ENCODE measurements at regions not wholly inside any gene's neighbourhood (a gene's known extent, or its start where the extent isn't known, plus 50 kb on each side); places are given as distances from the start of the nearest gene placed in this dataset.

DNA sequence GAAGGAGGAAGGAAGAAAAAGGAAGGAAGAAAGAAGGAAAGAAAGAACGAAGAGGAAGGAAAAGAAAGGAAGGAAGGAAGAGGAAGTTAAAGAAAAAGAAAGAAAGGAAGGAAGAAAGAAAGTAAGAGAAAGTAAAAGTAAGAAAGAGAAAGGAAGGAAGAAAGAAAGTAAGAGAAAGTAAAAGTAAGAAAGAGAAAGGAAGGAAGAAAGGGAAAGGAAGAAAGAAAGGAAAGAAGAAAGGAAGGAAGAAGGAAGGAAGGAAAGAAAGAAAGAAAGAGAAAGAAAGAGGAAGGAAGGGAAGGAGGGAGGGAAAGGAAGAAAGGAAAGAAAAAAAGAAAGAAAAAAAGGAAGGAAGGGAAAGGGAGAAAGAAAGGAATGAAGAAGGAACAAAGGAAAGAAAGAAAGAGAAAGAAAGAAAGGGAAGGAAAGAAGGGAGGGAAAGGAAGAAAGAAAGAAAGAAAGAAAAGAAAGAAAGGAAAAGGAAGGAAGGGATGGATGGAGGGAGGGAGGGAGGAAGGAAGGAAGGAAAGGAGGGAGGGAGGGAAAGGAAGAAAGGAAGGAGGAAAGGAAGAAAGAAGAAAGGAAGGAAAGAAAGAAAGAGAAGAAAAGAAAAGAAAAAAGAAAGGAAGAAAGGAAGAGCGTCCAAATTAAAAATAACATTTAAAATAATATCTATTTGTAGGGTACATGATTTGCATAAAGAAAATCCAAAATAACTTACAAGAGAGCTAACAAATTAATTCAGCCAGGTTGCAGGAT, 827.9 kb downstream of the TSN start:
- no peak for DNase-seq

DNA sequence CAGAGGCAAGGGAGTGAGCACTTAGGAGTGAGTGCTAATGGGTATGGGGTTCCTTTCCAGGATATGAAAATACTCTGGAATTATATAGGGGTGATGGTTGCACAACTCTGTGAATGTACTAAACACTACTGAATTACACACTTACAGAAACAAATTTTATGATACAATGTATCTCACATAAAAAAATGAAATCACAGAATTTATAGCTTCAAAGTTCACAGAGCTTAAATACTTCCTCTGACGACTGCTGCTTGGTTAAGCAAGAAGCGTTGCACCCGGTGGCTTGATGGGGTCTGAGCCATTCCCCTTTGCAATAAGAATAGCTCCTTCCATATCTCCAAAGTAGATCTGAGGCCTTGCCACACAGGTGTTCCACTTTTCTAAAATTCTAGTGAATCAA, 835.1 kb downstream of the TSN start:
- DNase-seq: no peak

DNA sequence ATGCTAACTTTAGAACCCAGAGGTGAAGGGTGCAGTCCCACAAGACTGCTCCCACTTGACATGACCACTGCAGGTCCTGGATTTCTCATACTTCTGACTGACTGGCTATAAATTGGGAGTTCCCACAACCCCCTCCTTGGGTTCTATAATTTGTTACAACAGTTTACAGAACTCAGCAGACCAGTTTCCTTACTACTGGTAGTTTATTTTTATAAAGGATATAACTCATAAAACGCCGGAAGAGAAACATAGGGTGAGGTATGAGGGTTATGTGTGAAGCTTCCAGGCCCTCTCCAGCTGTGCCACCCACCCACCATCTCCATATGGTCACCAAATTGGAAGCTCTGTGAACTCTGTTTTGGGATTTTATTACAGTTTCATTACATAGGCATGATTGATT, 839.6 kb downstream of the TSN start:
- no peak for DNase-seq

DNA sequence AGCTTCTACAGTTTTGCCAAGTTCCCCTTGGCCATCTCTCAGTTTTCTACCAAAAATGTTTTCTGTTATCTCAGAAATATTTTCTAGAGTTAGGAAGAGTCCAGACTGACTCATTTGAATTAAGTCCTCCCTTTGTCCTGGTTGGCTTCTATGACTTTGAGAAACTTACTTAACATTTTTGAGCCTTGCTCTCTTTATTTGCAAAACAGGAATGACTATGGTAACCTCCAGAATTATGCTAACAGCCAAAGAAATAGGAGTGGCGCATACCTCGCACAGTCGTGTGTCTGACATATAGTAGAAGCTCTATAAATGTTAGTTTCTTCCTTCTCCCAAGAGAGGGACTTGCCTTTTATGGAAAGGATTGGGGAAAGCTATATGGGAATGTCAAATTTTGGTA, 841.1 kb downstream of the TSN start:
- no peak for DNase-seq

DNA sequence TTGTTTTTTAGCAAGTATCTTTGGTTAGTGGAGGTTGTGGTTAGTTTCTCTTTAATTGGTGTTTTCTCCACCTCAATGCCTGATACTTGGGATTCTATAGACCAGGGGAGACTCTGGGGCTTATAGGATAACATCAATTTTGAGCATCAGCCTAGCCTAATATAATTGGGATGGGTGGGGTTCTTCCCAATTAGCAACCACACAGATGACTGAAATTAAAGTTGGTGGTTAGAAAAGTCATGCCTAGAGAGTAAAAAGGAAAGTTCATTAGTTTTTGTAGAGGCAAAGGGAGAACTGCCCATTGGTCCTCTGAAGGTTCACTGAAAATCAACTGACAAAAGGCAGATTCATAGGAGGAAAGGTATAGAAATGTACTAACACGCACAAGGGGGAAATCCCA, 843.3 kb downstream of the TSN start:
- no peak for DNase-seq

DNA sequence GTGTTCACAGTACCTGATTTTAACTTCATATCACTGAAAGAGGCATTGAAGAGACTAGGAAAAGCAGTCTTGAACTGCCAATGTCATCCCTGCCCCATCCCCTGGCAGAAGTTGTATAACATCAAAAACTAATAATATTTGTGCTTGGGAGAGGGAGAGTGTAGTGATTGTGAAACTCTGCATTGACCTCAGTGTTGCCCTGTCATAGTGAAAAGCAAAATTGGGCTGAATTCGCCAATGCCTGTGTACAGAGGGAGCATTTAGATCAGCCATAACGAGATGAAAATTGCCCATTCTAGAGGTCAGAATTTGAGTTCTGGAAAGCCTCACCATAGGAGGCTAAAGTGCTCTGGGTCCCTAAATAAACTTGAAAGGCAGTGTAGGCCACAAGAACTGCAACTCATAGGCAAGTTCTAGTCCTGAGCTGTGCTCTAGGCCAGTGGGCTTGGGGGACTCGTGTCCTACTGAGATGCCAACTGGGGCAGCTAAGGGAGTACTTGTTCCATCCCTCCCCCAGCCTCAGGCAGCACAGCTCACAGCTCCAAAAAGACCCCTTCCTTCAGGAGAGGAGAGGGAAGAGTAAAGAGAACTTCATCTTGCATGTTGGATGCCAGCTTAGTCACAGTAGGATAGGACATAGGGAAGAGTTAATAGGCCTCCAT, 855.6 kb downstream of the TSN start:
- DNase-seq: no peak

DNA sequence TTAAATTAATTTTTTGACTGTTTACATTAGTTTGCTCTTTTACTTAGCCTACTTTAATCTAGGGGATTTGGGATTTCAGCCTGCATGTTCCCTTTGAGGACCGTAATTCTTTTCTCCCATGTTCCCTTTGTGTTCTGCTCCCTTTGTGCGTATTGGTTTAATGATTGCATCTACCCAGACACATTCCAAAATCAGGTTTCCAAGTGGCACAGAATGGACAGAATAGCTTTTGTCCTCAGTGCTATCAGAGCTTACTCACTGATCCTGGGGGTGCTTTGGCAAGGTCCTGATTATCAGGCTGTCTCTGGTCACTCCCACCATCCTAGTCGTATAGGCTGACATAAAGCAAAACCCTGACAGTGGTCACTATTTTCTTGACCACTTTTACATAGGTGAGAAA, 867.5 kb downstream of the TSN start:
- DNase-seq: no peak

DNA sequence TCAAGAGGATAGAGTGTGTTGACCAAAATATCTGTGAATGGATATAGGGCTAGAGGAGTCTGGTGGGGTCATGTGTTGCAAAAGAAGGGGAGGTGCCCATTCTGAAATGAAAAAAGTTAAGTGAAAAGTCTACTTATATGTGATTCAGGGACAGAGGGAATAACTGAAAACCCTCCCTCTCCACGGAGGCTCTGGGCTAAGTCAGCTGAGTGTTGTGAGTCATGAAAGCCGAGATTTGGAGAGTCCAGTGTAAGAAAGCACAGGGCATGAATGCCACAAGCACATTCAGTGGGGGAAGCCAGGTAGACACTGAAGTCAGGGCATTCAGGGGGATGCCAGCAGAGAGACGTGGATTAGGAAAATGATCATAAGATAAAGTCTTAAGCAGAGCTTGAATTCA, 871.9 kb downstream of the TSN start:
- DNase-seq: no peak

DNA sequence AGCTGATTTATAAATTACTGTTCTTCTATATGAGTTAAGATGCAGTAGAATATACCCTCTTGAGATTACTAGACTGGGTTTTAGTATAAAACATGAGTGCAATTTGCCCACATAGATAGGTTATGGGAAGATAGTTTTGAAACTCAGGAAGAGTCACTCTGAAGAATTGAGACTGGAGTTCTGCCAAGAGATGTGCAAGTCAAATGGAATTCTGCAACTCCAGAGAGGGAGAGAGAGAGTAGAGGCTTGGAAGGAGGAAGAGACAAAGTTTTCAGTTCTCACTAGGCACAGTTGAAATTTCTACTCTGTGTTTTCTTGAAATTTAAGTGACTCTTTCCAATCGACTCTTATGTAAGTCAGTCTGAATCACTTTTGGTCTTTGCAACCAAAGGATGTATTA, 878.8 kb downstream of the TSN start:
- DNase-seq: no peak

DNA sequence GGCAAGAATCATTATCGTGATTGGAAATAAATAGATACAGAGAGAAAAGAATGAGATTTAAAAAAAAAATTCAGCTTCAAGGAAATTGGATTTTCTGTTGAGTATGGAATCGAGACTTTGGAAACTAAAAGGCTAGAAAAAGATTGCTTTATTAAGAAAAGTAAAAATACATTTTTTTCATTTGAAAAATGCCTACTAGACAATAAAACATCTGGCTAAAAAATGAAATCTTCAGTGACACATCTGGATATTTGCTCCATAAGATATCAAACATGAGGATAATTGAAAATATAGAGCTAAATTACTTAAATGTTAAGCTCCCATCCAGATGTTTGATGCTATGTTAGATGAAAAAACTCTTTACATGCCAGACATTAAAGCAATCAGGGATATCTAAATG, 879.5 kb downstream of the TSN start:
- DNase-seq: no peak

DNA sequence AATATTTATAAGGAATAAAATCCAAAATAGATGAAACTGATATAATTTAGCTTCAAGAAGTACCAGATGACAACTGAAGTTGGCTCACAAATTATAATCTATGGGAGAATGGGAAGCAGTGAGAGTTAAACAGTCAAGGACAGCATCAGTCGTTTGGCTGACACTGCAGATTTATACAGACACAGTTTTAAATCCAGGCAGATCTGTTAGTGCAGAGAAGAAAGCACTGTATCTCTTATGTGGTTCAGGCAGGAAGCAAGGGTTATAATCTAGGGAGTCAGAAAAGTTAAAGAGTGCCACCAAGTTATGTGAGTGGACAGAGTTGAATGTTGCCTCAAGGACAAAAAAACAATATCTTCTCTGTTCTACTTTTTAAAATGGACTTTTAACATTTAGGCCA, 880.2 kb downstream of the TSN start:
- no peak for DNase-seq

DNA sequence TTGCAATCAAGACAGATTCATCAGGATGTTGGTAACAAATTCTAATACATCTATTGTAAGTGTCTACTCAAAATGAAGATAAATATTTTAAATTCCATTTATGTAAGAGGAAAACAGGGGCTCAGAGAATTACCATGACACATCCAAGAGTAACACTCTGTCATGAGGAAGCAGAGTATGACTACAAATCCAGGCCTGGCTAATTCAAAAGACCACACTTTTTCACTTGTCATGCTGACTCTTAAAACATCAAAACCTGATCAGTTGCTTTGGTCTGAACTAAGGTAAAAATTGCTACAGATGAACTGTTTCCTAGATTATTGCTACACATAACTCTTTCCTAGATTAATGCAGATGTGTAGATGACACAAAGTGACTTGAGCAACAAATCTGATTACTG, 880.6 kb downstream of the TSN start:
- DNase-seq: no peak

DNA sequence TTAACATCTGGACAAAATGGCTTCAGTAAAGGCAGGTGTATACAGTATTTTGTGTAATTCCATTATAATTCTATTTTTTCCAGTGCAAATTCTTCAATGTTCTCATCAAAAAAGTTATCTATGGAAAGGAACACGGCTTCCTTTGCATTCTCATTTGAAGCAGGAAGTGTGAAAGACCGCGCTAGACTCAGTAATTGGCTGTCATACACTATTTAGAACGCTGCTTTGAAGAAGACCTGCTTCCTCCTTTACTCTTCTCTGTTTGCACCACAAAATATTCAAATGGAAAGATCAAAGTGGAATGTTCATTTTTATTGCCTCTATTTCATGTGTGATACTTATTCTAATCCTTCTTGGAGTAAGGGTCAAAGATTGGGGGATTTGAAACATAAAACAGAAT, 883.7 kb downstream of the TSN start:
- DNase-seq: no peak

DNA sequence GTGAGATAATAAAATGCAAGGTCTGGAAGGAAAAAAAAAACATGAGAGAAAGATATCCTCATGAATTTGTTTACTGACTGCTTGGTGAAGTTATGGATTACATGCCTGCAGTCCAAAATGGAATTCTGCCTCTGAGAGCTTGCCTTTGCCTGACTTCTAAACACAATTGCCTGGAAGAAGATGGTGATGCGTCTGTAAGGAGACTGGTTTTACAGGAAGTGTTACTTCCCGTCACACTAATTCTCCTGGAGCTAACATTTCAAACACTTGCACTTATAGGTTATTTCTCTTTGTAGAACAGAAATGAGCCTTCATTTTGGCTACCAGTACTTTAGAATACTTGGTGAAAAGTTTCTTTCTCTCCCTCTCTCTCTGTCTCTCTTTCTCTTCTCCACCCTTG, 884.3 kb downstream of the TSN start:
- DNase-seq: no peak

DNA sequence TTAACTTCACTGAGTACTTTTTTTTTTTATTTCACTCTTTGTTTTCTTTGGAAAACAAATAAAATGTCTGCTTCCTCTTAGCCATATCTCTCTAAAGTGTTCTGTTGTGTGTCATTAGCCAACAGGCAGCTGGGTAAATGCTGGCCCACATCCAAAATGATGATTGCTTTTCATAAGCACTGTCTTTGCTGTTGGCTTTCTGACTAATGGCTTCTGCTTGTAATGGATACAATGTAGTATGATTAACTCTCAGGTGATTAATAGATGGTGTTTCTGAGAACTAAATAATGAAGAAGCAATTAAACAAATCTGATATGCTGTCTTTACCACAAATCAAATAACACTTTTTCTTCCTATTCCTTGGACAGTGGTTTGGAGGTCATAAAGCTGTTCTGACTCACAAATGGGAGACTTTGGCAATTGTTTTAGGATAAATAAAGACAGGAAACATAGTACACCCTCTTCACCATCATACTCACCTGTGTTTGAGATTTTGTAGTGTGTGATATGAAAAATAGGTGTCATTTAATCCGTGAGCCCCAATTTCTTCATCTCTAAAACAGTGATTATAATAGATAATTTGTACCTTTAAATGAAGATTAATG, 888.4 kb downstream of the TSN start:
- peak; percentile 91 for DNase-seq

DNA sequence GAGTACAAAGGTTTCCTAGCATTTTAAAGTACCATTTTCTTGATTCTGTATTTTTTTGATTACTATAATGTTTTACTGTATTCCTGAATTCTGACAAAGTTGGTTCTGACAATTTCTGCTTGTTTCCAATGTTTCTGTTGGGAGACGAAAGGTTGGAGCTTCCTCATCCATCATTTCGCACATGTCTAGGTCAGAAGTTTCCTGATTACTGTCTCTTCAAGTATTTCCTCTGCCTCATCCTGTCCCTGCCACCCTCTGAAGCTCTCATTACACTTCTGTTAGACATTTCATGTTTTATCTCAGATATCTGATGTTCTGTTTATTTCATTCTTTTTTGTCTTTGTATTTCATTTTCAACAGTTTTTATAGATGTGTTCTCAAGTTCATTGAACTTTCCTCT, 895.8 kb downstream of the TSN start:
- no peak for DNase-seq

DNA sequence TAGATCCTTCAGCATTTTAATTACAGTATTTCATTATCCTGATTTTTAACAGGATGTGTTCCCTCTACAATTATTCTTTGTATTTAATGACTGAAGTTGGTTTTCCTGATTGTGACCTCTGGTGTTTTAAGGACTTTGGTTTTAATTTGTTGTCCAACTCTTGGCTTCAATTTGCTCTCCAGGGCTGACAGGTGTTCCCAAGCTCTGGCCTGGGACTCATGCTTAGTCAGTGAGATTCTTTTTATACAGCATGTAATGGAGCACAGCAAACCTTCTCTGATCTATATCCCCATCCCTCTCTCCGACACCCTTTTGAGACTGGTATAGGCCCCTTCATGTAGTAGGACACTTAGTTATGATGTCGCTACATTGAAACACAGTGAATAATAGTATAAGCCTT, 896.3 kb downstream of the TSN start:
- DNase-seq: no peak

DNA sequence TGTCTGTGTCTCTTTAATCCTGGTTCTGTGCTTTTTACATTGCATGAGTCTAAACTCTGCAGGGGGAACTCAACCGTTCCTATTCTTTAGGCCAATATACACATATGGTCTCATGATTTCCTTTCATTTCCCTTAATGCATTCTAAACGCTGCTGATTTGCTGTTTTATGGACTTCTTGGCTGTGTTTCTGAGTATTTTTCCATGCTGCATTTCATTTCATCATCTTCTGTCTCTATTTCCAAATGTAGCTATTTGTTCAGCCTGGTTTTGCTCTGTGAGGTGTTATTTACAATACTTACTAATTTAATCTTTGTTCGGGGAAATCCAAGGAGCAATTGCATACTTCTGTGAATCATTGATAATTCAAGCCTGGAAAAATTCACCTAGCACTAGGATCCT, 897.2 kb downstream of the TSN start:
- no peak for DNase-seq

DNA sequence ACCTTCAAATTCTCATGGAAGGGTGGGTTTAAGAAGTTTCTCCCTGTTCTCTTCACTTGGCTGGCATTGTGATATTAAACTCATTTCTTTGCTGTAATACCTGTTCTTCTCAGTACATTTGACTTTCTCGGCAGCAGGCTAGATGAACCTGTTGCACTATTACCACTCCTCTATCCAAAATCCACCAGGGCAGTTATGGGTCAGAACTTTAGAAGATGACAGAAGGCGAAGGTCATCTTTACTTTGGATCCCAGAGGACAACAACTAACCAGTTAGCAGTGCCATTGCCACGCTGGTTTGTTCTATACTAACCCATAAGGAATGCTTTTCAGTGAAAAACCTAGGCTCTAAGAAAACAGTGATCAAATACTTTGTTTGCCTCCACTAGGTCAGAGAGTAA, 901.0 kb downstream of the TSN start:
- no peak for DNase-seq

DNA sequence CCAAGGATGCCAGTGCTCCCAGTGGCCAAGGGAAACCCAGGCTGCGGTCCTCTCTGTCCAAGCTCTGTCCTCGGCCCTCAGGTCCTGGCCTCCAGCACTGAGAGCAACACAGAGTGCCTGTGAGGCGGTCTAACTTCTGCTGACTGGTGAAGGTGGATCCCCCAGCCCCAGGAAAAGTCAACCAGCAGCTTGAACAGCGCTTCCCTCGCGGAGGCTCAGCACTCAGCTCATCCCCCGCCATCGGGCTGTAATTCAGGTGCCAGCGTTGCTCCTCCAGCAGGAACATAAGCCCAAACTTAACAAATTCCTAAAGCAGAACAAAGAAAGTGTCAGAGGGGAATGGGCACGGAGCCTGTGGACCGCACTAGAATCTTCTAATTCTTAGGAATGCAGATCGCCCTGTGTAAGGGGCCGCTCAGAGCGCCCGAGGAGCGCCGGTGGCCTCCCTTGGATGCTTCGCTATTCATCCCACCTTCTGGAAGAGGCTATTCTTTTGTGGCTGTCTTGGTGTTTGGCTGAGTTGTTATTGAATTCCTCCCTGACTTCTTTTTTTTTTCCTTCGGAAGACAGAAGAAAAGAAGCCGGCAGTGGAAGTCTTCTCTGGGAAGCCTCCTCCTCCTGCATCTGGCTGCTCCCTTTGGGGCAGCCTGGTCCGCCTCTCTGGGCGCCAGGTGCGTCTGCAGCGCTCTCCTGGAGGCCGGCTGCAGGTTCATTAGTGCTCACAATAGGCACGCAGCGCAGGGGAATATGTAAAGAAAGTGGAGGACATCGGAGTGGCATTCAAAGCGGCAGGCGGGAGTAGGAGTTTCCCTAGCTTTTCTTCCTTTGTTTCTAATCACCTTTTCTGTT, 905.6 kb downstream of the TSN start:
- DNase-seq: peak; percentile 55

DNA sequence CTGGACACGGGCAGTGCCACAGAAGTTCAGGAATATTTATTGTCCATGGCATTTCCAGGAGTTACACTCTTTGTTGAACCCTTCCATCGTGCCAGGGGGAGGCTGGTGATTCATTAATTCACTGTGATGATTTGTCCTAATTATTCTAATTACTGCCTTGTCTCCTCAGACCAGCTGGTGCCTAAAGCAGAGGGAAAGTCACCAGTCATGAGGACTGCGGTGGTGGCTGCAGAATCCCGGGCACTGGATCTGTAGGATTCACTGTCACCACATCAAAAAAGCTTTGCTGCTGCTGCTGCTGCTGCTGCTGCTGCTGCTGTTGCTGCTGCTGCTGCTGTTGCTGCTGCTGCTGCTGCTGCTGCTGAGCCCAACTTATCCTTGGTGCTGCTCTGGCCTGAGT, 908.2 kb downstream of the TSN start:
- DNase-seq: no peak

DNA sequence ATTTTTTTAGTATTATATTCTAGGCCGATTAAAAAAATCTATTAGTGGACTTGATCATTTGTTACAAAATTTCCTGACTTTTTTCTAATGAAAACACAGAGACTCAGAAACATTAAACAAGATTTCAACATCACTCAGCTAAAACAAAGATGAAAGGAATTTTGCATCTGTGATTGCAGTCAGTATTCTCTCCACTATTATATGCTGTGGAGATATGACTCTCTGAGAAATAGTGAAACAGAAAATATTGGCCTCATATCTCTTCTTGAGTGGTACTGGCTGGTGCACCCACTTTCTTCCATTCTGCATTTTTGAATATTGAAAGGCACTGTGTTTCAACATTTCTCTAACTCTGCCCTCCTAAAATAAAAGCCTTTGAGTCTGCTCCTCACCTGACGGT, 914.2 kb downstream of the TSN start:
- DNase-seq: no peak

DNA sequence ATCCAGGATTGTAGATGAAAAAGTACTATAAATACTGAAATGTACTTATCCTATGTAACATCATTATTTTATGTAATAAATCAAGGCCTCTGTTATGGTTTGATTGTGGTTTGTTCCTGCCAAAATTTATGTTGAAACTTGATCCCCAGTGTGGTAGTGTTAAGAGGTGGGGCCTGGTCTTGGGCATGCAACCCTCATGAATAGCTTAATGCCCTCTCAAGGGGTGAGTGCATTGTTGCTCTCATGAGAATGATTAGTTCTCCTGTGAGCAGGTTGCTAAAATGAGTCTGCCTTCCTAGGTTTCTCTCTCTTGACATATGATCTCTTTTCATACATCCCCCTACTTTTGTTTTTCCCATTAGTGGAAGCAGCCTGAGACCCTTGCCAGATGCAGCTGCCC, 915.4 kb downstream of the TSN start:
- peak; percentile 62 for DNase-seq

DNA sequence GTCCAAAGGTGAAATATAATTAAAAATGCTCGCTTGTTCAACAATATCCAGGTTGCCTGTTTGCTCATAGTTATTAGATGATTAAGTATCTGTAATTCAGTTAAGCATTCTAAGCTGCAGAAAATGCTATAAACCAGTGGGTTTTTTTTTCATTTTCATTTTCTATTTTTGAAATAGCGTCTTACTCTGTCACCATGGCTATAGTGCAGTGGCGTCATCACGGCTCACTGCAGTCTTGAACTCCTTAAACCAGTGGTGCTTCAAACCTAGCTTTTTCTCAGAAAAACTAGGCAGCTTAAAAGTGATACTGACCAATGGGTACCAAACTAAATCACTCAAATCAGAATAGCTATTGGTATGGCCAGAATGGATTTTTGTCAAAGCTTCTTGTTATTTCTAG, 925.2 kb downstream of the TSN start:
- no peak for DNase-seq
